ENCODE measurements at regions not wholly inside any gene's neighbourhood (a gene's known extent, or its start where the extent isn't known, plus 50 kb on each side); places are given as distances from the start of the nearest gene placed in this dataset.

GRCh38 chr1:218813237-218813636 lies 360.4 kb upstream of the LYPLAL1 start:
- no peaks in the 10 kb centered on the region for H3K36me3 ChIP-seq (ENCODE audit: control insufficient read depth in 2 of 4, insufficient read depth in 4 of 4, low read length in 3 of 4)
- no peaks in the 10 kb centered on the region for H3K79me2 ChIP-seq (ENCODE audit: control insufficient read depth in 1 of 2, insufficient read depth in 2 of 2, low read length in 2 of 2)
- no peak overlapping the region for H4K91ac ChIP-seq (replicated peaks; ENCODE audit: insufficient read length, low read length)
- ChIA-PET CTCF (ENCODE audit: partially characterized antibody) (no interaction called here), POLR2A (ENCODE audit: partially characterized antibody) (interaction anchor here (0.6 kb wide), 1 partner anchor 14 kb away, joined by 3 read pairs; no protein-coding TSS in a partner anchor)
- no peak overlapping the region for H4K8ac ChIP-seq (ENCODE audit: extremely low read depth, insufficient read depth, low read length)
- no peaks in the 10 kb centered on the region for H3K23me2 ChIP-seq (ENCODE audit: low read depth, low read length)
- H3K9ac ChIP-seq (replicated peaks in 1 of 4; ENCODE audit: extremely low read depth in 1 of 4, low read depth in 3 of 4, low read length in 3 of 4), result no peak overlapping the region
- H2AK5ac ChIP-seq (ENCODE audit: low read depth, low read length), result no peak overlapping the region
- H3K4ac ChIP-seq (replicated peaks; ENCODE audit: insufficient read length, low read depth, low read length), result no peak overlapping the region
- H2BK15ac ChIP-seq (ENCODE audit: low read length), result no peak overlapping the region
- H3K27me3 ChIP-seq (replicated peaks in 1 of 4; ENCODE audit: control insufficient read depth in 3 of 4, extremely low read depth in 1 of 4, insufficient read depth in 3 of 4, low read length in 3 of 4), result no peaks in the 10 kb centered on the region; a peak in 1 of 7 replicates
- H2BK20ac ChIP-seq (ENCODE audit: low read length), result no peak overlapping the region
- no peak overlapping the region for H2BK120ac ChIP-seq (replicated peaks; ENCODE audit: low read depth, low read length)
- H3K4me3 ChIP-seq (ENCODE audit: extremely low read depth in 1 of 4, insufficient read depth in 2 of 4, low read depth in 3 of 4, low read length in 4 of 4), result no peak overlapping the region
- no peak overlapping the region for H3K56ac ChIP-seq (replicated peaks; ENCODE audit: insufficient read length, low read depth, low read length)
- no peak for FAIRE-seq
- no peak overlapping the region for H3K23ac ChIP-seq (ENCODE audit: insufficient read length)
- H3K18ac ChIP-seq (ENCODE audit: extremely low read depth, low read length), result no peak overlapping the region
- WGBS, 2 experiments (ENCODE audit: extremely low coverage in 1 of 2, insufficient coverage in 1 of 2, insufficient read length in 1 of 2, insufficient replicate concordance in 2 of 2, low coverage in 1 of 2, low lambda C conversion rate in 2 of 2, missing lambda C conversion rate in 1 of 2), result 85% methylated on average over 1 of the region's 1 CpG; no CpG with 5 or more reads in 1 of the 2 experiments
- H2BK5ac ChIP-seq (ENCODE audit: low read depth, low read length), result no peak overlapping the region
- H3K79me1 ChIP-seq (ENCODE audit: low read depth, low read length), result no peaks in the 10 kb centered on the region
- H4K20me1 ChIP-seq (replicated peaks in 1 of 2; ENCODE audit: control insufficient read depth in 1 of 2, insufficient read depth in 2 of 2, low read length in 2 of 2), result no peaks in the 10 kb centered on the region
- no peak overlapping the region for H2BK12ac ChIP-seq (ENCODE audit: low read depth, low read length)
- no peak overlapping the region; the same call in 1 of the 2 replicates for H2AFZ ChIP-seq (ENCODE audit: low read length)
- DNase-seq (ENCODE audit: low read depth in 1 of 2, low spot score in 2 of 2), result no peak
- H3K4me1 ChIP-seq (replicated peaks in 1 of 4; ENCODE audit: control insufficient read depth in 3 of 4, insufficient read depth in 4 of 4, low read length in 3 of 4), result no peaks in the 10 kb centered on the region; a peak in 1 of 7 replicates
- no peak overlapping the region for H4K5ac ChIP-seq (ENCODE audit: insufficient read length, low read depth, low read length)
- H3K9me3 ChIP-seq (ENCODE audit: insufficient read depth in 2 of 2, low read depth in 1 of 2, low read length in 1 of 2), result no peaks in the 10 kb centered on the region
- H3K14ac ChIP-seq (ENCODE audit: insufficient read length), result no peak overlapping the region
- H3K27ac ChIP-seq (ENCODE audit: low read depth, low read length), result no peak overlapping the region
- no peak for TF ChIP-seq RBBP5 (IDR thresholded peaks at IDR 0.05; ENCODE audit: borderline replicate concordance, low read depth, low read length)
- TF ChIP-seq JUND (IDR thresholded peaks at IDR 0.05; ENCODE audit: low read length), result no peak
- H3K4me2 ChIP-seq (ENCODE audit: insufficient read depth in 1 of 2, low read depth in 2 of 2, low read length in 2 of 2), result no peak overlapping the region
